ENCODE measurements at regions not wholly inside any gene's neighbourhood (a gene's known extent, or its start where the extent isn't known, plus 50 kb on each side); places are given as distances from the start of the nearest gene placed in this dataset.

GRCh38 chr10:62733654-62734293 is 70.7 kb upstream of the ADO start:
- H3K4me3 ChIP-seq: no peak overlapping the region
- no peaks in the 10 kb centered on the region for H3K27me3 ChIP-seq (replicated peaks; ENCODE audit: insufficient read depth)
- H3K4me1 ChIP-seq (replicated peaks): no peaks in the 10 kb centered on the region
- no peaks in the 10 kb centered on the region for H3K9me3 ChIP-seq
- 89% methylated on average over 4 of the region's 4 CpGs for WGBS
- no peak overlapping the region for H3K27ac ChIP-seq
- TF ChIP-seq POLR2A (IDR thresholded peaks at IDR 0.05): no peak
- TF ChIP-seq POLR2AphosphoS5 (IDR thresholded peaks at IDR 0.05): no peak
- no peak for TF ChIP-seq CTCF (IDR thresholded peaks at IDR 0.05)
- no peaks in the 10 kb centered on the region for H3K36me3 ChIP-seq
- no peak for DNase-seq (ENCODE audit: low spot score)
- intact Hi-C loops (cut with DNase I): no loop called here

GRCh38 chr10:62734781-62735463 is 69.6 kb upstream of the ADO start:
- H3K27me3 ChIP-seq (replicated peaks; ENCODE audit: insufficient read depth): no peaks in the 10 kb centered on the region
- H3K36me3 ChIP-seq: no peaks in the 10 kb centered on the region
- 81% methylated on average over 7 of the region's 7 CpGs for WGBS
- no peaks in the 10 kb centered on the region for H3K9me3 ChIP-seq
- H3K4me3 ChIP-seq: no peak overlapping the region
- intact Hi-C loops (cut with DNase I): no loop called here
- TF ChIP-seq POLR2AphosphoS5 (IDR thresholded peaks at IDR 0.05) (no peak), CTCF (IDR thresholded peaks at IDR 0.05) (no peak), POLR2A (IDR thresholded peaks at IDR 0.05) (no peak)
- DNase-seq (ENCODE audit: low spot score): no peak
- no peaks in the 10 kb centered on the region for H3K4me1 ChIP-seq (replicated peaks)
- H3K27ac ChIP-seq: no peak overlapping the region

- H3K27me3 ChIP-seq (replicated peaks; ENCODE audit: insufficient read depth): no peaks in the 10 kb centered on the region
- H3K27ac ChIP-seq: no peak overlapping the region
- H3K36me3 ChIP-seq: no peaks in the 10 kb centered on the region
- no peaks in the 10 kb centered on the region for H3K9me3 ChIP-seq
- no peaks in the 10 kb centered on the region for H3K4me1 ChIP-seq (replicated peaks)
- no peak for DNase-seq (ENCODE audit: low spot score)
- intact Hi-C loops (cut with DNase I): no loop called here
- H3K4me3 ChIP-seq: no peak overlapping the region
- TF ChIP-seq POLR2AphosphoS5 (IDR thresholded peaks at IDR 0.05): no peak
- TF ChIP-seq CTCF (IDR thresholded peaks at IDR 0.05): no peak
- TF ChIP-seq POLR2A (IDR thresholded peaks at IDR 0.05): no peak
- 30% methylated on average over 2 of the region's 2 CpGs for WGBS
These were observed 68.9 kb upstream of the ADO start for GRCh38 chr10:62735464-62736167.

- no peak overlapping the region for H3K27ac ChIP-seq
- H3K4me1 ChIP-seq (replicated peaks): no peaks in the 10 kb centered on the region
- TF ChIP-seq POLR2AphosphoS5 (IDR thresholded peaks at IDR 0.05): no peak
- no peak for TF ChIP-seq CTCF (IDR thresholded peaks at IDR 0.05)
- TF ChIP-seq POLR2A (IDR thresholded peaks at IDR 0.05): no peak
- no peaks in the 10 kb centered on the region for H3K9me3 ChIP-seq
- no peaks in the 10 kb centered on the region for H3K36me3 ChIP-seq
- intact Hi-C loops (cut with DNase I): no loop called here
- DNase-seq (ENCODE audit: low spot score): no peak
- no peak overlapping the region for H3K4me3 ChIP-seq
- no peaks in the 10 kb centered on the region for H3K27me3 ChIP-seq (replicated peaks; ENCODE audit: insufficient read depth)
- WGBS: 64% methylated on average over 2 of the region's 2 CpGs
These were observed 68.4 kb upstream of the ADO start for GRCh38 chr10:62736168-62736546.
